Liver (tissue), 8 donors: ENCODE measurements at regions not wholly inside any gene's neighbourhood (a gene's known extent, or its start where the extent isn't known, plus 50 kb on each side); places are given as distances from the start of the nearest gene placed in this dataset.

Experiments used
- DNase-seq: peaks from one replicate; pipeline ENCODE4 v3.0.0-alpha.2; 2017; ENCODE audit warnings: low spot score
- H3K27ac ChIP-seq, 2 donors: one replicate each; pipeline ENCODE4 v1.7.0; 2013; ENCODE audit warnings: inconsistent platforms in 2 of 2, low read length in 2 of 2, control low read depth in 1 of 2, low read depth in 1 of 2, mild to moderate bottlenecking in 1 of 2
- H3K27me3 ChIP-seq, 4 donors: one replicate each; pipeline versions ENCODE4 v1.6.1 to v1.7.0; 2013; ENCODE audit warnings: low read length in 3 of 4, inconsistent platforms in 1 of 4, mild to moderate bottlenecking in 1 of 4, moderate library complexity in 1 of 4; ENCODE audit not compliant: control insufficient read depth in 4 of 4, insufficient read depth in 4 of 4
- H3K36me3 ChIP-seq, 4 donors: one replicate each; pipeline versions ENCODE4 v1.6.1 to v1.7.0; 2013; ENCODE audit warnings: low read length in 3 of 4, mild to moderate bottlenecking in 3 of 4, low read depth in 1 of 4, moderate library complexity in 1 of 4; ENCODE audit not compliant: control insufficient read depth in 4 of 4, insufficient read depth in 3 of 4
- H3K4me1 ChIP-seq, 4 donors: one replicate each; pipeline versions ENCODE4 v1.6.1 to v1.7.0; 2013; ENCODE audit warnings: low read length in 3 of 4, mild to moderate bottlenecking in 3 of 4, moderate library complexity in 1 of 4; ENCODE audit not compliant: control insufficient read depth in 4 of 4, insufficient read depth in 4 of 4
- H3K4me3 ChIP-seq, 3 donors: one replicate each; pipeline versions ENCODE4 v1.6.1 to v1.7.0; 2013; ENCODE audit warnings: low read length in 3 of 3, control low read depth in 1 of 3, low read depth in 1 of 3, mild to moderate bottlenecking in 1 of 3
- H3K9ac ChIP-seq, 2 donors: one replicate each; pipeline ENCODE4 v1.7.0; 2013; ENCODE audit warnings: low read length in 2 of 2, mild to moderate bottlenecking in 2 of 2, moderate library complexity in 2 of 2, control low read depth in 1 of 2, low read depth in 1 of 2
- H3K9me3 ChIP-seq, 4 donors: one replicate each; pipeline versions ENCODE4 v1.6.1 to v1.7.0; 2013; ENCODE audit warnings: low read length in 3 of 4; ENCODE audit not compliant: control insufficient read depth in 4 of 4
- ATF3 ChIP-seq: IDR thresholded peaks from 2 replicates; pipeline ENCODE4 v1.6.1; 2016; ENCODE audit warnings: antibody characterized with exemption
- CTCF ChIP-seq: fragments of 150-350 bp; IDR thresholded peaks from 2 replicates; pipeline ENCODE4 v1.5.1; 2017; ENCODE audit warnings: improper control_type of control experiment, low read depth, low read length; ENCODE audit not compliant: missing input control
- EGR1 ChIP-seq, 2 donors: IDR thresholded peaks; 2 replicates each; pipeline ENCODE4 v1.6.1; 2016 to 2018; ENCODE audit warnings: antibody characterized with exemption in 2 of 2, low read depth in 2 of 2
- FOXA1 ChIP-seq: IDR thresholded peaks from 2 replicates; pipeline ENCODE4 v1.6.1; 2016; ENCODE audit warnings: antibody characterized with exemption
- FOXA2 ChIP-seq: IDR thresholded peaks from 2 replicates; pipeline ENCODE4 v1.6.1; 2016; ENCODE audit warnings: antibody characterized with exemption
- GABPA ChIP-seq, 2 donors: IDR thresholded peaks in 1 of 2; conservative IDR thresholded peaks in 1 of 2; 2 replicates each; pipeline ENCODE4 v1.6.1; 2016; ENCODE audit warnings: antibody characterized with exemption in 2 of 2, mild to moderate bottlenecking in 1 of 2, moderate library complexity in 1 of 2
- HNF4A ChIP-seq, 2 donors: conservative IDR thresholded peaks; 2 replicates each; pipeline ENCODE4 v1.6.1; 2016; ENCODE audit warnings: antibody characterized with exemption in 2 of 2, mild to moderate bottlenecking in 2 of 2
- HNF4G ChIP-seq: IDR thresholded peaks from 2 replicates; pipeline ENCODE4 v1.6.1; 2016; ENCODE audit warnings: antibody characterized with exemption
- JUND ChIP-seq, 2 donors: IDR thresholded peaks; 2 replicates each; pipeline ENCODE4 v1.6.1; 2016; ENCODE audit warnings: antibody characterized with exemption in 2 of 2
- MAX ChIP-seq: IDR thresholded peaks from 2 replicates; pipeline ENCODE4 v1.6.1; 2016; ENCODE audit warnings: antibody characterized with exemption
- NR2F2 ChIP-seq: IDR thresholded peaks from 2 replicates; pipeline ENCODE4 v1.6.1; 2016; ENCODE audit warnings: antibody characterized with exemption
- RAD21 ChIP-seq, 2 donors: IDR thresholded peaks; 2 replicates each; pipeline ENCODE4 v1.6.1; 2016; ENCODE audit warnings: antibody characterized with exemption in 2 of 2, mild to moderate bottlenecking in 2 of 2
- REST ChIP-seq: IDR thresholded peaks from 2 replicates; pipeline ENCODE4 v1.6.1; 2016; ENCODE audit warnings: antibody characterized with exemption, mild to moderate bottlenecking
- RXRA ChIP-seq, 2 donors: IDR thresholded peaks; 2 replicates each; pipeline ENCODE4 v1.6.1; 2017 to 2018; ENCODE audit warnings: antibody characterized with exemption in 2 of 2, mild to moderate bottlenecking in 1 of 2
- SP1 ChIP-seq: IDR thresholded peaks from 2 replicates; pipeline ENCODE4 v1.6.1; 2018; ENCODE audit warnings: antibody characterized with exemption, mild to moderate bottlenecking
- TAF1 ChIP-seq: conservative IDR thresholded peaks from 2 replicates; pipeline ENCODE4 v1.6.1; 2016; ENCODE audit warnings: antibody characterized with exemption, mild to moderate bottlenecking
- YY1 ChIP-seq: IDR thresholded peaks from 2 replicates; pipeline ENCODE4 v1.6.1; 2016; ENCODE audit warnings: antibody characterized with exemption, mild to moderate bottlenecking
- ZBTB33 ChIP-seq: IDR thresholded peaks from 2 replicates; pipeline ENCODE4 v1.6.1; 2016; ENCODE audit warnings: antibody characterized with exemption
- WGBS: extraction: QIAGEN DNeasy Blood & Tissue Kit; methylation state at CpG from one replicate; pipeline ENCODE4 v1.1.7; 2013; 5-methylcytosine and 5-hydroxymethylcytosine counted together
- donor health status: healthy.
- donor health status: healthy.
- donor health status: healthy.
- donor health status: healthy.
- donor health status: healthy.

- no peak for DNase-seq
- Histone ChIP-seq H3K27me3 (no peaks in the 10 kb centered on the region), H3K4me3 (no peak overlapping the region), H3K27ac (no peak overlapping the region), H3K36me3 (no peaks in the 10 kb centered on the region), H3K9ac (no peak overlapping the region), H3K4me1 (peaks cover 0 to 3% (median 0%) of the 10 kb centered on the region in 4 donors), H3K9me3 (no peaks in the 10 kb centered on the region)
- TF ChIP-seq TAF1 (no peak), FOXA1 (no peak), ATF3 (no peak), HNF4G (no peak), EGR1 (IDR thresholded peaks at IDR 0.05; ENCODE audit: low read depth in 2 of 2) (no peak), RXRA (IDR thresholded peaks at IDR 0.05) (no peak), YY1 (no peak), RAD21 (IDR thresholded peaks at IDR 0.05) (no peak), CTCF (no peak), HNF4A (conservative IDR thresholded peaks at IDR 0.05) (no peak), ZBTB33 (no peak)
- 84% methylated on average over 2 of the region's 2 CpGs for WGBS
Observed at GRCh38 chr9:73896061-73896460, 601.1 kb upstream of the RORB start.

GRCh38 chr9:73906671-73907070 is 590.5 kb upstream of the RORB start:
- H3K36me3 ChIP-seq: no peaks in the 10 kb centered on the region
- peaks cover 0 to 8% (median 0%) of the 10 kb centered on the region in 4 donors for H3K4me1 ChIP-seq
- no peaks in the 10 kb centered on the region for H3K27me3 ChIP-seq
- no peak for DNase-seq
- TF ChIP-seq FOXA1 (peak; percentile 70), JUND (IDR thresholded peaks at IDR 0.05) (no peak), REST (no peak), HNF4A (conservative IDR thresholded peaks at IDR 0.05) (peak; percentile 54 to 68), ATF3 (peak; percentile 40), EGR1 (IDR thresholded peaks at IDR 0.05; ENCODE audit: low read depth in 2 of 2) (peak in 1 of 2 donors; percentile 34), TAF1 (no peak), GABPA (IDR thresholded peaks at IDR 0.05 in 1 of 2, conservative IDR thresholded peaks at IDR 0.05 in 1 of 2) (no peak), SP1 (peak; percentile 88), CTCF (no peak), ZBTB33 (no peak), HNF4G (peak; percentile 22), FOXA2 (peak; percentile 80), RXRA (IDR thresholded peaks at IDR 0.05) (peak; percentile 70 to 77), MAX (no peak), YY1 (peak; percentile 86), NR2F2 (no peak), RAD21 (IDR thresholded peaks at IDR 0.05) (peak in 1 of 2 donors; percentile 42)
- no peak overlapping the region for H3K4me3 ChIP-seq
- 17% methylated on average over 1 of the region's 1 CpG for WGBS
- H3K27ac ChIP-seq: peak overlapping the region in 1 of 2 donors; percentile 80
- H3K9me3 ChIP-seq: no peaks in the 10 kb centered on the region
- H3K9ac ChIP-seq: no peak overlapping the region
